ENCODE measurements at regions not wholly inside any gene's neighbourhood (a gene's known extent, or its start where the extent isn't known, plus 50 kb on each side); places are given as distances from the start of the nearest gene placed in this dataset.

- no peak overlapping the region for H3K4me3 ChIP-seq (replicated peaks in 1 of 3; ENCODE audit: low read depth in 2 of 3, low read length in 3 of 3)
- WGBS (ENCODE audit: insufficient coverage) = 83% methylated on average over 5 of the region's 8 CpGs
- H2AFZ ChIP-seq (ENCODE audit: insufficient read depth, low read depth, low read length, poor library complexity, severe bottlenecking) = no peak overlapping the region
- peak in 2 of 3 donors; percentile 23 to 25 for DNase-seq
- no peaks in the 10 kb centered on the region for H3K9me3 ChIP-seq (replicated peaks in 1 of 2; ENCODE audit: control insufficient read depth in 1 of 2, insufficient read depth in 1 of 2, low read length in 2 of 2)
- H3K4me2 ChIP-seq (replicated peaks; ENCODE audit: extremely low read depth, low read length, poor library complexity, severe bottlenecking) = no peak overlapping the region
- peak overlapping the region in 1 of 2 donors; percentile 25 for H3K27ac ChIP-seq (ENCODE audit: low read depth in 1 of 2, low read length in 2 of 2)
- H3K79me2 ChIP-seq (ENCODE audit: insufficient read depth, low read length) = no peaks in the 10 kb centered on the region
- no peaks in the 10 kb centered on the region for H3K27me3 Mint-ChIP-seq (ENCODE audit: low read depth in 3 of 3)
- H3K27me3 ChIP-seq (ENCODE audit: control insufficient read depth in 2 of 2, insufficient read depth in 2 of 2, low read length in 2 of 2) = no peaks in the 10 kb centered on the region
- H3K4me1 ChIP-seq (ENCODE audit: control insufficient read depth in 1 of 2, insufficient read depth in 2 of 2, low read length in 2 of 2) = peaks cover 35 to 48% of the 10 kb centered on the region in 2 donors
- TF ChIP-seq, protein P1, sequence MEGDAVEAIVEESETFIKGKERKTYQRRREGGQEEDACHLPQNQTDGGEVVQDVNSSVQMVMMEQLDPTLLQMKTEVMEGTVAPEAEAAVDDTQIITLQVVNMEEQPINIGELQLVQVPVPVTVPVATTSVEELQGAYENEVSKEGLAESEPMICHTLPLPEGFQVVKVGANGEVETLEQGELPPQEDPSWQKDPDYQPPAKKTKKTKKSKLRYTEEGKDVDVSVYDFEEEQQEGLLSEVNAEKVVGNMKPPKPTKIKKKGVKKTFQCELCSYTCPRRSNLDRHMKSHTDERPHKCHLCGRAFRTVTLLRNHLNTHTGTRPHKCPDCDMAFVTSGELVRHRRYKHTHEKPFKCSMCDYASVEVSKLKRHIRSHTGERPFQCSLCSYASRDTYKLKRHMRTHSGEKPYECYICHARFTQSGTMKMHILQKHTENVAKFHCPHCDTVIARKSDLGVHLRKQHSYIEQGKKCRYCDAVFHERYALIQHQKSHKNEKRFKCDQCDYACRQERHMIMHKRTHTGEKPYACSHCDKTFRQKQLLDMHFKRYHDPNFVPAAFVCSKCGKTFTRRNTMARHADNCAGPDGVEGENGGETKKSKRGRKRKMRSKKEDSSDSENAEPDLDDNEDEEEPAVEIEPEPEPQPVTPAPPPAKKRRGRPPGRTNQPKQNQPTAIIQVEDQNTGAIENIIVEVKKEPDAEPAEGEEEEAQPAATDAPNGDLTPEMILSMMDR (IDR thresholded peaks at IDR 0.05) = no peak
- H3K27ac Mint-ChIP-seq = peak overlapping the region; percentile 17 to 71 (median 52)
- intact Hi-C loops (cut with micrococcal nuclease) = loop anchor here (10.0 kb wide), 2 partner anchors 392 to 442 kb away; partner anchors contain the start of gene HS3ST3B1 (in 1 of the 2)
- H3K4me3 Mint-ChIP-seq = no peak overlapping the region
- H3K4me1 Mint-ChIP-seq = peaks cover 43% of the 10 kb centered on the region
- no peaks in the 10 kb centered on the region for H4K20me1 ChIP-seq (ENCODE audit: insufficient read depth, low read length)
- H3K36me3 ChIP-seq (replicated peaks in 1 of 2; ENCODE audit: control insufficient read depth in 1 of 2, insufficient read depth in 2 of 2, low read length in 2 of 2) = no peaks in the 10 kb centered on the region
- H3K9ac ChIP-seq (ENCODE audit: insufficient read depth, low read length, poor library complexity, severe bottlenecking) = no peak overlapping the region
- H3K36me3 Mint-ChIP-seq = peaks cover 0 to 2% of the 10 kb centered on the region in 2 donors
- peaks cover 0 to 3% (median 0%) of the 10 kb centered on the region in 7 donors for H3K9me3 Mint-ChIP-seq
These were observed 446.1 kb downstream of the HS3ST3B1 start for GRCh38 chr17:14746822-14747602.

DNA sequence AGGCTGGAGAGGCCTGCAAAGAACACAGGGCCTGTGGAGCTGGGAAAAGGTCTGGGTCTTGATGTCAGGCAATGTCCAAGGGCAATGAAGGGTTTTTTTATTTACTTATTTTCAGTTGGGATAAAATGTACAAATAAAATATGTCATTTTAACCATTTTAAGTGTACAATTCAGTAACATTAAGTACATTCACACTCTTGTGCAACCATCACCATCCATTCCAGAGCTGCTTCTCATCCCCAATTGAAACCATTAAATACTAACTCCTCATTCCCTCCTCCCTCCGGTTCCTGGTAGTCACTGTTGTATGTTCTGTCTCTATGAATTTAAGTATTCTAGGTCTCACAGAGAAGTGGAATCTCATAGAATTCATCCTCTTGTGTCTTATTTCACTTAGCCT is 444.7 kb downstream of the HS3ST3B1 start:
- Histone ChIP-seq H3K4me2 (replicated peaks; ENCODE audit: extremely low read depth, low read length, poor library complexity, severe bottlenecking) (no peak overlapping the region), H3K4me1 (ENCODE audit: control insufficient read depth in 1 of 2, insufficient read depth in 2 of 2, low read length in 2 of 2) (peaks cover 35 to 50% of the 10 kb centered on the region in 2 donors), H4K20me1 (ENCODE audit: insufficient read depth, low read length) (no peaks in the 10 kb centered on the region), H3K4me3 (replicated peaks in 1 of 3; ENCODE audit: low read depth in 2 of 3, low read length in 3 of 3) (no peak overlapping the region), H3K9me3 (replicated peaks in 1 of 2; ENCODE audit: control insufficient read depth in 1 of 2, insufficient read depth in 1 of 2, low read length in 2 of 2) (no peaks in the 10 kb centered on the region), H3K27me3 (ENCODE audit: control insufficient read depth in 2 of 2, insufficient read depth in 2 of 2, low read length in 2 of 2) (no peaks in the 10 kb centered on the region), H2AFZ (ENCODE audit: insufficient read depth, low read depth, low read length, poor library complexity, severe bottlenecking) (no peak overlapping the region), H3K36me3 (replicated peaks in 1 of 2; ENCODE audit: control insufficient read depth in 1 of 2, insufficient read depth in 2 of 2, low read length in 2 of 2) (no peaks in the 10 kb centered on the region), H3K9ac (ENCODE audit: insufficient read depth, low read length, poor library complexity, severe bottlenecking) (no peak overlapping the region), H3K79me2 (ENCODE audit: insufficient read depth, low read length) (no peaks in the 10 kb centered on the region), H3K27ac (ENCODE audit: low read depth in 1 of 2, low read length in 2 of 2) (peak overlapping the region in 1 of 2 donors; percentile 30)
- intact Hi-C loops (cut with micrococcal nuclease) = loop anchor here (10.0 kb wide), 2 partner anchors 391 to 441 kb away; partner anchors contain the start of gene HS3ST3B1 (in 1 of the 2)
- TF ChIP-seq, protein P1 (IDR thresholded peaks at IDR 0.05) = no peak
- no peak overlapping the region for H3K4me3 Mint-ChIP-seq
- H3K36me3 Mint-ChIP-seq = no peaks in the 10 kb centered on the region
- DNase-seq = no peak
- H3K27me3 Mint-ChIP-seq (ENCODE audit: low read depth in 3 of 3) = peaks cover 0 to 3% (median 0%) of the 10 kb centered on the region in 3 donors
- peak overlapping the region in 6 of 7 donors; percentile 58 to 85 (median 78) for H3K27ac Mint-ChIP-seq
- H3K4me1 Mint-ChIP-seq = peaks cover 43% of the 10 kb centered on the region
- peaks cover 0 to 3% (median 0%) of the 10 kb centered on the region in 7 donors for H3K9me3 Mint-ChIP-seq
- no CpG with 5 or more reads among the region's 1 CpG for WGBS (ENCODE audit: insufficient coverage)
